Thyroid gland (tissue), 4 donors: ENCODE measurements at regions not wholly inside any gene's neighbourhood (a gene's known extent, or its start where the extent isn't known, plus 50 kb on each side); places are given as distances from the start of the nearest gene placed in this dataset.

Source experiments
- CTCF ChIP-seq, 6 experiments: fragments of 200-600 bp in 3 of 6; fragments of 450-650 bp in 3 of 6; sonication (generic) in 3 of 6; IDR thresholded peaks; one replicate each; pipeline ENCODE4 v1.5.1; 2016 to 2019; ENCODE audit warnings: antibody characterized with exemption in 6 of 6, mild to moderate bottlenecking in 2 of 6, inconsistent platforms in 1 of 6, moderate library complexity in 1 of 6
- POLR2A ChIP-seq, 2 donors: fragments of 450-650 bp; IDR thresholded peaks; one replicate each; pipeline ENCODE4 v1.6.1; 2017; ENCODE audit warnings: antibody characterized with exemption in 2 of 2, mild to moderate bottlenecking in 2 of 2, moderate library complexity in 1 of 2

DNA sequence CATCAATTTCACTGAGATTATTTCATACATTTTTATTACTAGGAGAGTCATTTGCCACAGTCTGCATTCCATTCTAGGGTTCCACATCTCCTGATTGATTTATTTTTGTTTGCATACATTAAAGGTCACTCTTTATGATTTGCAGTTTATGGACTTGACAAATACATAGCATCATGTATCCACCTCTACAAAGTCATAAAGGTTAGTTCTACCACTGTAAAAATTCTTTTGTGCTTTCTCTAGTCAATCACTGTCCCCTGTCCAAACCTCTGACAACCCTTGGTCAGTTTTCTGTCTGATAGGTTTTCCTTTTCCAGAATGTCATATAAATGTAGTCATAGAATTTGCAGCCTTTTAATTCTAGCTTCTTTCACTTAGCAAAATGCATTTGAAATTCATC lies 434.6 kb upstream of the MON1B start:
- TF ChIP-seq CTCF (IDR thresholded peaks at IDR 0.05) (no peak), POLR2A (IDR thresholded peaks at IDR 0.05) (no peak)
